ENCODE measurements at regions not wholly inside any gene's neighbourhood (a gene's known extent, or its start where the extent isn't known, plus 50 kb on each side); places are given as distances from the start of the nearest gene placed in this dataset.

DNA sequence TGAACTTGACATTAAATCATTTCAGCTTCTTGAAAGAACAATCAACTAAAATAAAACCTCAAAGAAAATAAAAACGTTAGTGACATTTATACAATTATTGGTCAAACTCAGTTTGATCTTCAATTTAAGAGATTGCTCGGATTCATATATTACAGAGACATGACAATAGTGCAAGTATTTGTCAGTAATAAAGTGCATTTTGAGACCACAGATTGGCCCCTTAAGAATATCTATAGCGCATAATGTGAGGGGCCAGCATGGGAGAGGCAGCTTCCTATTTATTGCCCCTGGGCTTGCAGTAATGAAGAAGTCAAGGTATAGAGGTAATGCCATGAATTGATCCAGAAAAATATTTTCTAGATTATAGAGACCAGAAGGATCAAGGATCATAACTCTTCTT is 552.3 kb downstream of the VRK1 start:
- no peak for TF ChIP-seq POLR2A (IDR thresholded peaks at IDR 0.05; ENCODE audit: extremely low read depth, insufficient read length)
- no peak for TF ChIP-seq MYC (IDR thresholded peaks at IDR 0.05; ENCODE audit: low read depth, low read length)
- TF ChIP-seq, protein P1, sequence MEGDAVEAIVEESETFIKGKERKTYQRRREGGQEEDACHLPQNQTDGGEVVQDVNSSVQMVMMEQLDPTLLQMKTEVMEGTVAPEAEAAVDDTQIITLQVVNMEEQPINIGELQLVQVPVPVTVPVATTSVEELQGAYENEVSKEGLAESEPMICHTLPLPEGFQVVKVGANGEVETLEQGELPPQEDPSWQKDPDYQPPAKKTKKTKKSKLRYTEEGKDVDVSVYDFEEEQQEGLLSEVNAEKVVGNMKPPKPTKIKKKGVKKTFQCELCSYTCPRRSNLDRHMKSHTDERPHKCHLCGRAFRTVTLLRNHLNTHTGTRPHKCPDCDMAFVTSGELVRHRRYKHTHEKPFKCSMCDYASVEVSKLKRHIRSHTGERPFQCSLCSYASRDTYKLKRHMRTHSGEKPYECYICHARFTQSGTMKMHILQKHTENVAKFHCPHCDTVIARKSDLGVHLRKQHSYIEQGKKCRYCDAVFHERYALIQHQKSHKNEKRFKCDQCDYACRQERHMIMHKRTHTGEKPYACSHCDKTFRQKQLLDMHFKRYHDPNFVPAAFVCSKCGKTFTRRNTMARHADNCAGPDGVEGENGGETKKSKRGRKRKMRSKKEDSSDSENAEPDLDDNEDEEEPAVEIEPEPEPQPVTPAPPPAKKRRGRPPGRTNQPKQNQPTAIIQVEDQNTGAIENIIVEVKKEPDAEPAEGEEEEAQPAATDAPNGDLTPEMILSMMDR (IDR thresholded peaks at IDR 0.05; ENCODE audit: low read depth, low read length), result no peak

All from NB4 (cell line).